Esophagus muscularis mucosa (tissue), 4 donors: ENCODE measurements at regions not wholly inside any gene's neighbourhood (a gene's known extent, or its start where the extent isn't known, plus 50 kb on each side); places are given as distances from the start of the nearest gene placed in this dataset.

Experiments used
- CTCF ChIP-seq, 3 experiments: fragments of 200-600 bp in 2 of 3; fragments of 450-650 bp in 1 of 3; sonication (generic) in 2 of 3; IDR thresholded peaks; one replicate each; pipeline ENCODE4 v1.5.1; 2017 to 2019; ENCODE audit warnings: antibody characterized with exemption in 3 of 3, mild to moderate bottlenecking in 2 of 3, moderate library complexity in 1 of 3
- EP300 ChIP-seq: sonication (generic); formaldehyde crosslinking; IDR thresholded peaks from one replicate; pipeline ENCODE4 v1.6.1; 2017; ENCODE audit warnings: antibody characterized with exemption
- POLR2A ChIP-seq: fragments of 450-650 bp; IDR thresholded peaks from one replicate; pipeline ENCODE4 v1.6.1; 2017; ENCODE audit warnings: antibody characterized with exemption, moderate library complexity, mild to moderate bottlenecking, low read depth
- POLR2AphosphoS5 ChIP-seq, 2 donors: sonication (generic); formaldehyde crosslinking; IDR thresholded peaks; one replicate each; pipeline ENCODE4 v1.6.1; 2017; ENCODE audit warnings: antibody characterized with exemption in 2 of 2

- no peak for TF ChIP-seq CTCF (IDR thresholded peaks at IDR 0.05)
- TF ChIP-seq POLR2A = no peak
- TF ChIP-seq POLR2AphosphoS5 (IDR thresholded peaks at IDR 0.05) = no peak
- no peak for TF ChIP-seq EP300
Observed at GRCh38 chr5:103990064-103990463, 427.5 kb upstream of the NUDT12 start.
